Prostate gland (tissue), 2 donors: ENCODE measurements at regions not wholly inside any gene's neighbourhood (a gene's known extent, or its start where the extent isn't known, plus 50 kb on each side); places are given as distances from the start of the nearest gene placed in this dataset.

Source experiments
- CTCF ChIP-seq, 4 experiments: fragments of 200-600 bp in 2 of 4; fragments of 450-650 bp in 2 of 4; sonication (generic) in 2 of 4; IDR thresholded peaks; 1 replicate in 3 of 4; 2 replicates in 1 of 4; pipeline ENCODE4 v1.5.1; 2016 to 2019; ENCODE audit warnings: antibody characterized with exemption in 4 of 4, mild to moderate bottlenecking in 2 of 4, moderate library complexity in 2 of 4
- POLR2A ChIP-seq: fragments of 450-650 bp; IDR thresholded peaks from one replicate; pipeline ENCODE4 v1.6.1; 2016; ENCODE audit warnings: antibody characterized with exemption, mild to moderate bottlenecking
- POLR2AphosphoS5 ChIP-seq: sonication (generic); formaldehyde crosslinking; IDR thresholded peaks from one replicate; pipeline ENCODE4 v1.6.1; 2017; ENCODE audit warnings: antibody characterized with exemption

GRCh38 chr6:112525749-112526148, 178.6 kb downstream of the RFPL4B start:
- TF ChIP-seq CTCF (IDR thresholded peaks at IDR 0.05) (no peak), POLR2A (no peak), POLR2AphosphoS5 (no peak)
